Skin of body (tissue), 2 donors: ENCODE measurements at regions not wholly inside any gene's neighbourhood (a gene's known extent, or its start where the extent isn't known, plus 50 kb on each side); places are given as distances from the start of the nearest gene placed in this dataset. TPM values are rescaled to one million over a fixed set of nuclear protein-coding genes. Genes with fewer than 3 reads are reported as not detected.

ENCODE experiments used
- DNase-seq: peaks from one replicate; lab custom pipeline; 2025; lab: John Stamatoyannopoulos, UW
- small RNA-seq: library from RNA; depleted of rRNA; stranded (forward); fragments of <200 nt; gene quantifications from one replicate; pipeline ENCODE3, GENCODE V24; 2014; ENCODE audit warnings: low replicate concordance

GRCh38 chr2:111705239-111705638 is 178.8 kb downstream of the ANAPC1 start:
- no peak for DNase-seq

- no peak for DNase-seq
These were observed 178.2 kb downstream of the ANAPC1 start for GRCh38 chr2:111705711-111706336.

GRCh38 chr2:111706481-111707001 is 177.5 kb downstream of the ANAPC1 start:
- DNase-seq, result no peak

- DNase-seq, result no peak
These were observed 176.3 kb downstream of the ANAPC1 start for GRCh38 chr2:111707700-111708099.

GRCh38 chr2:111708476-111709180 is 175.4 kb downstream of the ANAPC1 start:
- DNase-seq, result no peak

GRCh38 chr2:111709321-111709720 is 174.7 kb downstream of the ANAPC1 start:
- no peak for DNase-seq

GRCh38 chr2:111710085-111710484 is 173.9 kb downstream of the ANAPC1 start:
- DNase-seq, result no peak

- no peak for DNase-seq
These were observed 173.4 kb downstream of the ANAPC1 start for GRCh38 chr2:111710613-111711012.

GRCh38 chr2:111711270-111711669 is 172.7 kb downstream of the ANAPC1 start:
- DNase-seq, result no peak

- no peak for DNase-seq
These were observed 171.6 kb downstream of the ANAPC1 start for GRCh38 chr2:111712361-111712760.

GRCh38 chr2:111712940-111713515 is 171.0 kb downstream of the ANAPC1 start:
- no peak for DNase-seq

GRCh38 chr2:111715987-111716904 is 167.7 kb downstream of the ANAPC1 start:
- DNase-seq, result no peak

- DNase-seq, result no peak
These were observed 166.9 kb downstream of the ANAPC1 start for GRCh38 chr2:111716905-111717775.

Small RNA genes lying in the stretch of these regions (small RNA-seq; reads per million reads assigned to genes)
- not detected for gene MIR4435-2
